CD1c-positive myeloid dendritic cell (primary cell): ENCODE measurements at regions not wholly inside any gene's neighbourhood (a gene's known extent, or its start where the extent isn't known, plus 50 kb on each side); places are given as distances from the start of the nearest gene placed in this dataset.
"Not testable (repeated sequence)": the region's sequence is repeated elsewhere in the genome, so short reads cannot be mapped to it uniquely, and the experiment has no call there.

Experiments used
- DNase-seq: peaks from one replicate; pipeline ENCODE4 v3.0.0-alpha.2; 2016; ENCODE audit errors: extremely low spot score

DNA sequence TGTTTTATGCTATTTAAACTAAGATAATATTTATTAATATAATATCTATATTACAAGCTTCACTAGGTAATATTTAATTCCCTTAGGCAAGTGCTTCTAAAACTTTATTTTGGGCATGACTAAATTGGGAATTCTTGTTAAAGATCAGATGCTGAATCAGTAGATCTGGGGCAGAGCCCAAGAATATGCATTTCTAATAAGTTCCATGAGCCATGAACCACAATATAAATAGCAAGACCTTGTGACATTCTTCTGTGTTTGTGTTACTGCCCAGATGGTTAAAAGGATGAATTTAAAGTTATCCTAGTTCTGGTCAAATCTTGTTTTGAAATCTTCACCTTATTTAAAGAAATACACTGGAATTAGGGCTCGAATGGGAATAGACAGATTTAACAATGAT is 258.4 kb upstream of the CACNA2D1 start:
- DNase-seq, result no peak

DNA sequence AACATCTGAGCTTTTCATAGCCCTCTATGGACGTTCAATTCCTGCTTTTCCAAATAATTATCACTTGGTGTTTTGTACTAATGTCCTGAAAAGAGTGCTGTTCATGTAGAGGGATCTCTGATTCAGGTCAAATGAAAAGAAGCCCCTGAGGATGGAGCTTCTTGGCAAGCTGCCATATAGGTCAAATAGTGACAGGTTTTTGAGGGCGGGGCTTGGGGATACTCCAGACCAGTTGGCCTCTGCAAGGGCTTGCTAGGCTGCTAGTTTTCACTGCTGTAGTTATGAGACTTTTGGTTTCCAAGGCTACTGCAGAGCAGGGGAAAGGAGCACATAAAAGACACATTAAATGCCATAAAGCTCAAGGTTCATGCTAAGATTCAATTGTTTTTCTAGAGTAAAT is 257.2 kb upstream of the CACNA2D1 start:
- no peak for DNase-seq

DNA sequence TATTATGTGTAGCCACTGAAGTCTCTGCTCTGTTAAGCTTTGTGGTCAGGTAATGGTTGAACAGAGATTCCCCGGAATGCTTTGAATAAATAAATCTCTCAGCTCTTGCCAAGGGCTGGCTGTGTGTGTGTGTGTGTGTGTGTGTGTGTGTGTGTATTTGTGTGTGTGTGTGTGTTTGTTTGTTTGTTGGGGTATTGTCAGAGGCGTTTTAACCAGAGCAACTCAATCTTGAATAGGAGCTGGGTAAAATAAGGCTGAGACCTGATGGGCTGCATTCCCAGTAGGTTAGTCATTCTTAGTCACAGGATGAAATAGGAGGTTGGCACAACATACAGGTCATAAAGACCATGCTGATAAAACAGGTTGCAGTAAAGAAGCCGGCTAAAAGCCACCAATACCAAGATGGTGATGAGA is 256.2 kb upstream of the CACNA2D1 start:
- no peak for DNase-seq

DNA sequence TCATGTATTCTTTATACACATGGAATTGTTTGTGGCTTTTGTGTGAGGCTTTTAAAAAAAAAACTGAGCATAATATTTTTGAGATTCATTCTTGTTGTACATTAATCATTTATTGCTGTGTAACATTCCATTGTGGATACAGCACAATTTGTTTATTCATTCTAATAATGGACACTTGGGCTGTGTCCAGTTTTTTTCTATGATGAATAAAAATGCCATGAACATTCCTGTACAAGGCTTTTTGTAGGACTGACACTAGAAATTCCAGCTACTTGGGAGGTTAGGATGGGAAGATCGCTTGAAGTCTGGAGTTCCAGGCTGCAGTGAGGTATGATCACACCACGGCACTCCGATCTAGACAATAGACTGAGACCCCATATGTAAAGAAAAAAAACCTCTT is 254.3 kb upstream of the CACNA2D1 start:
- no peak for DNase-seq

DNA sequence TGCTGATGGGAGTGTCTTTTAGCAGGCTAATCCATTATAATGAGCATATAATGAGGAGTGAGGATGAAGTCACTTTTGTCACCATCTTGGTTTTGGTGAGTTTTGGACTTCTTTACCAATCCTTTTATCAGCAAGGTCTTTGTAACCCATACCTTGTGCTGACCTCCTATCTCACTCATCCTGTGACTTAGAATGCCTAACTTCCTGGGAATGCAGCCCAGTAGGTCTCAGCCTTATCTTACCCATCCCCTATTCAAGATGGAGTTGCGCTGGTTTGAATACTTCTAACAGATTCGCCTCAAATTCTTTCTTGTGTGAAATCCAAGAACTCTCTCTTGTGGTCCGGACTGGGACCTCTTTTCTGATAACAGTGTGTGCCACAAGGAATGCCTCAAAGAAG is 253.1 kb upstream of the CACNA2D1 start:
- DNase-seq, result no peak

DNA sequence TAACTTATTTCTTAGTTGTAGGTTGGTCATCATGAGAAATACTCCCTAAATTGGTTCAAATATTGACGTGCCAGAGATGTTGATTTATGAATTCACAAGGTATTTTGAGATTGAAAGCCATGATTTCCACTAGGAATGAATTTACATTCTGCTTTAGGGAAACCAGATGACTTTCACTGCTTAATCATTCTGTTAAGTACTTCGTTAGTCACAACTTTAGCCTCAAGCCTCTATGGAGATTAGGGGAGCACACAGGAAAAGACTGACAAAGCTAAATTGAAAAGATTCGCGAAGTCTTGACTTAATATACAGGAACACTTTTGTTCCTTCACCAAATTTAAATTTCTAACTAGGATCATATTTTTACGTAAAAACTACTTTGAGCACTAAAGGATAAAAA is 250.4 kb upstream of the CACNA2D1 start:
- DNase-seq, result no peak

DNA sequence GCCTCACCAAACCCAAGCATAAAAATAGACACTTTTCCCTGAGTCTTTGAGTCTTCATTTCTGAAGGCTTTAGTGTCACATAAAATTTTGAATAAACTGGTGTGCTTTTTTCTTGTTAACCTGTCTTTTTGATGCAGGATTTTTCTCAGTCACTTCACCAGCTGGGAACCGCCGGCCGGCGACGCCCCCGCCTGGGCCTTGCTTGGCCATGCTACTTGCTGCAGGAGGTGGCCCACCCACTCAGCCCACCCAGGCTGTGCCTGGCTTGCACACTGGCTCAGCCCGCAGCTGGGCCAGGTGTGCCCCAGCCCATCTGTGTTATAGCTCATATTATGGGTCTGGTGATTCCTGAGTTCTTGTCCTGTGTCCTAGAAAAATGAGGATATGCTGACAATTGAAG is 247.4 kb upstream of the CACNA2D1 start:
- no peak for DNase-seq

DNA sequence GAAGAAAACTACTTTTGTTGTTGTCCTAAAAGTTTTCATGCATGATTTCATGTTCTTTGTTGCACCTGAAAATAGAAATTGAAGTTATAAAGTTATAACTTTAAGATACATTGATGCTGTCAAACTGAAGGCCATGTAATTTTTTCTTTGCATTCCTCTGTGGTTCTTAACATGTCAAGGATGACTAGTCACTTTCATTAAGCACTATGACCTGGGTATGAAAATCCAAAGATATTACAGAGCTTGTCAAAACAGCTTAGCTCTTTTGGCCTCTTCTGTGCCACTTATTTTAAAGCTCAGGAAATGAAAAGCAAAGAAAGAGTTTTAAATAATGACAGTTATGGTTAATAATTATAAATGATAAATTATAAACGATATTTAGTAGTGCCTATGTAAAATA is 241.6 kb upstream of the CACNA2D1 start:
- DNase-seq, result no peak

DNA sequence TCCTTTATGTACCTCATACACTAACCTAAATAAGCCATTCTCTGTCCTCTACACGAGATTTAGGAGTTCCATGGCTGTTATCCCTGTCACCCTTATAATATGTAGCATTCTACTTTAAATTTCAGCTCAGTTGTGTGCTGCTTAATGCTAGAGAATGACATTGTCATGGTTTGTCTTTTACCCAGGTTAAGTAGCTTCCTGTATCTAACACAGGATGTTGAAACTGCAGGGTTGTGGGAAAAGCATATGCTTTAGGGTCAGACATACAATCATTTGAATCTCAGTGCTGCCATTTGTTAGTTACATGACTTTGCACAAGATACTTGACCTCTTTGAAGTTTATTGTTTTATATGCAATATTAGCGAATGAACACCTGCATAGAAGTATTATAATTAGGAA is 235.1 kb upstream of the CACNA2D1 start:
- no peak for DNase-seq

DNA sequence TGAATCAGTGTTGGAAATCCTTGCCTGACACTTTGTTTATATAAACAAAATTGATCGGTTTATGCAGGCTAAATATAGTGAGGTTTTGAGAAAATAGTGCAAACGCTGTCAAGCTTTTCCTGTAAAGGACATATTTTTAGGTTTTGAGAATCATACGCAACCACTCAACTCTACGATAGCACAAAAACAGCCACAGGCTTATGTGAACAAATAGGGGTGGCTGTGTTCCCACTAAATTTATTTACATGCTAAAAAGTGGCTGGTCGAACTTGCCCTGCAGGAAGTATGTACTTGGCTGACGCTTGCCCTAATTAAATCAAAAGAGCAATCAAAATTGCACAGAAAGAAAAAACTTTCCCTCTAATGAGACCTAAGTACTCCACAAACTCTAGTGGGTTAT is 234.7 kb upstream of the CACNA2D1 start:
- DNase-seq, result no peak

DNA sequence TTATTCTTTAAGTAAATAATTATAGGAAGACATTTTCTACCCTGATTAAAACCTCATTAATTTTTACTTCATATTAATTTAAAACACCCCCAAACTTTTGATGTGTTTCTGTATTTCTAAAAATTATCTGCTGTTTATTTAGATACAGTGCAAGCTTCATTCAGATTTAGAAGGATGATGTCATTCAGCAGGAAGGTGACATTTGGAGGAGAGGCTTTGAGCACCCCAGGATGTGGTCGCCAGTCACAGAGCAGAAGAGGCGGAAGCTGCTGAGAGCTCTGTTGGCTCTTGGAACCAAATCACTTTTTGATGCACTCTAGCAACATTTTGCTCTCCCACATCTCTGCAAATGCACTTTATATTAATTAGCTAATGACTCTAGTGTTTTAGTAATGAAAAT is 233.9 kb upstream of the CACNA2D1 start:
- no peak for DNase-seq

DNA sequence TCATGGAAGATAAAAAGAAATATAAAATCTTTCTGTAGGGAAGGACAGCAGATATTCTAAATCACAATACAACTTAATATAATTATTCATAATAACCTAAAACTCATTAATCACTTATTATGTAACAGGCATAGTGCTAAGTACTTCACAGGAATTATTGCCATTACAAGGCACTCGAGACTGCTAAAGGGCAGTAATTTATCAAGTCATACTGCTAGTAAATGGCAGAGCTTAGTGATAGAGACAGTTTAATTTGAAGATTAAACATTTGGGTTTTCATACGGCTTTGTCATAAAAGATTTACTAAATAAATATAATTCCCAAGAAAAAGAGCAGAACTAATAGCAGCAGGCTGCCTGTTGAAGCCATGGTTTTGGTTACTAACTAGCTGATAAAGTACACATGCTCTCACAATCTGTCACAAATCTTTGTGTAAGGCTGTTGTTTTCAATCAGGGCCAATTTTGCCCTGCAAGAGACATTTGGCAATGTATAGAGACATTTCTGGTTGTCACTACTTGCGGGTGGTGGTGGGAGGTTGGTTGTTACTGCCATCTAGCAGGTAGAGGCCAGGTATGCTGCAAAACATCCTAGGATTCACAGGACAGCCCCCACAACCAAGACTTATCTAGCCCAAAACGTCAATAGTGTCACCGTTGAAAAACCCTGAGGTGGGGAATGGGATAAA is 233.3 kb upstream of the CACNA2D1 start:
- no peak for DNase-seq

DNA sequence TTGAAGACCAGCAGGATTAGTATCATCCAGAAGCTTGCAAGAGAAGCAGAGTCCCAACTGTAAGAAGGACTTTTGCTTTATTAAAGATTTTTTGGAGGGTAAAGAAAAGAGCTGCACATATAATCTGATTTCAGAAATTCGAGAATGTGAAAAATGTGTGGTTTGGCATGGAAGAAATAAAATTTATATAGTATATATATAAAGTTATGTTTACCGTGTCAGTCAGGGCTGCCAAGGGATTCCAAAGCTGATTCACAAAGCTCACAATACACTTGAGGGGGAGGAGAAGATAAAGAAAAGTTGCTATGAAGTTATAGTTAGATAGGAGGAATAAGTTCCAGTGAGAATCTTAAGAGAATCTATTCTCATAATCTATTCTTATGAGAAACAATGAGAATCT is 231.8 kb upstream of the CACNA2D1 start:
- no peak for DNase-seq

DNA sequence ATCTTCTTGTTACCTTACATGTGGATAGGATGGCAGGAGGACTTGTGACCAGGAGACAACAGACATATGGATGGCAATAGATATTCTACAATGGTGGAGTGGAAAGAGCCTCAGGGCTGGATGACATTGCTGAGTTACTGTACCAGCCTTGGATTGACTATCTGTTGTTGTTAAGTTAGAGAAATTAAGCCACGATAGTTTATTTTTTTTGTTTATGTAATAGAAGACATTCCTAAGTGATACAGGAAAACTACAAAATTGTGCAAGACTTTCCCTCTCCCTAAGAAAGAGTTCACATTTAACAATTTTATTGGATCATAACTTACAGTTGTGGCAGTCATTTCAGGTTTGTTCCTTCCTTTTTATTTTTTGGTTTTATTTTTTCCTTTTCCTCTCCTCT is 230.7 kb upstream of the CACNA2D1 start:
- no peak for DNase-seq

DNA sequence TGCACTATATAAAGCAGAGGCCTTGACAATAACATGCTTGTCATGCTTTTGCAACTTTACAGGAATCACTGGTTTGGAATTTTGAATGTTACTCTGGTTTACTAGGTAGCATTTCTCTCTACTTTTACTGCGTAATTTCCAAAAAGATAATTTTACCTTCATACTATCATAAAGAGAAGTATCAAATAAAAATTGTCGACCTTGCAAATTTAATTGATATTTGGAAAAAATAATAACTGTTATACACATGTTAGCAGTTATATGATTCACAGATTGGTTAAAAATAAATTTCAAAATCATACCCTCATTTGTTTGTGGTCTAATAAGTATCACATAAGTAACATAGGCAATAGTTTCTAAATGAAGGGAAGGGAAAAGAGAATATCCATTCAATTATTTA is 228.5 kb upstream of the CACNA2D1 start:
- no peak for DNase-seq

DNA sequence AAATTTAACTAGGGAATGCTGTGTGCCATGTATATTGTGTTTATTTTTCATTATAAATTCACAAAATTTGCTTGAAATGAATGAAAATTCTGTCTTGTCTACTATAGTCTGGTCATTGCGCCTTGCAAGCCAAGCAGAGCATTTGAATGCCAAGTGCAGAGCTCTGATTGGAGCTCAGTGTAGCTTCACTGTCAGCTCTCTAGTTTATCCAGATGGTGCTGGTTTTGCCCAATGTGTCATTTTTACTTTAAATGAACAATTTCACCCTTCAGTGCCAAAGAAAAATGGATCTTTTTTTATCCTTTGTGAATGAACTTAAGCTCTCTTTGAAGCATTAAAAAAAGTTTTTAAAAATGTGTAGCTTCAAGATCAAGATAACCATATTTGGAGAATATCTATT is 225.6 kb upstream of the CACNA2D1 start:
- no peak for DNase-seq

DNA sequence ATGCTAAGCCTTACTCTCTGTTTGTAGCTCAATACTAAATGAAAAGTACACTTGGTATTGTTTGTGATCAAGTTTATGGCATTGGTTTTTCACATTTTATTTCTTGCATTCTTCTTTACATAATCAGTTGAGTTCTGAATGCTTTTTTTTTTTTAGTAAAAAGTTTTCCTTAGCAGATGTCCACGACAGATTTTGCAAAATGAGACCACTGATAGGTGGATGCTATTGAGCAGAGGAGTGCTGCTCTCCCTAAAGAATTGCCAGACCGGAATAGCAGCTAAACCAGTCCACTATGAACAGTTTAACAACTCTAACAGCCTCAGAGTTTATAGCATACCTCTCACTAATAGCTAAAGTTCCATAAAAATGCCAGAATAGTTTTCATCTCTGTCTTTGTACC is 225.1 kb upstream of the CACNA2D1 start:
- DNase-seq, result no peak

DNA sequence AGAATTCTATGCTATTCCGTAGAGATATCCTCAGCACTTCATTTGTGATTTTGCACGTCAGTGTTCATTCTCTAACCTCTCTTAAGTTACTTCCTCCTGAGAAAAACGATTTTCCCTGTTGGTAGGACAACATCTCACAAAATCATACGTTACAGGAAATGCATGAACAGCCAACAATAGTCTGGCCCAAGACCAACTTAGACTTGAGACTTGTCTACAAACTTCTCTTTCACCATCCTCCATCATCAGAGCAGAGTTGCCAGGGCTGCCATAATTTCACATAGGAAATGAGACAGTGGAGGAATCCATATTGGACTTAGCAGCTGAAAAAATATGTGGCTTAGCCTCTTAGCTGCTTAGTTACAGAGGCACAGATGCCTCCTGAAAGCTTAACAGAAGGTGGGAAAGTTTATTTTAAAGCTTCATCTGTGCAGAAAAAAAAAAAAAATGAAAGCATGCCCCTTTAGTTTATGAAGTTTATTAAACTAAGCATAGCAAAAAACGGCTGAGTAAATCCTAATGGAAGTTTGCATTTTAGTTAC is 222.5 kb upstream of the CACNA2D1 start:
- no peak for DNase-seq

DNA sequence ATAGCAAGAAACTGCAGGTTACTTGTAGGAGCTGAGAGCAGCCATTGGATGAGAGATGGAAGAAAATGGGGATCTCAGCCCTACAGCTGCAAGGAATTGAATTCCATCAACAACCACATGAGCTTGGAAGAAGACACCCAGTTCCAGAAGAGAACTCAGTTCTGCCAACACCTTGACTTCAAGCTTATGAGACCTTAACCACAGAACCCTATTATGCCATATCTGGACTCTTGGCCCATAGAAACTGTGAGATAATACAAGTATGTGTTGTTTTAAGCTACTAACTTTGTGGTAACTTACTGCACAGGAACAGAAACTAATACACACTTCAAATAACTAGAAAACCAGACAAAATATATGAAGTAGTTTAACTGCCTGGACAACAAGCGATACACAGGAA is 212.4 kb upstream of the CACNA2D1 start:
- no peak for DNase-seq

DNA sequence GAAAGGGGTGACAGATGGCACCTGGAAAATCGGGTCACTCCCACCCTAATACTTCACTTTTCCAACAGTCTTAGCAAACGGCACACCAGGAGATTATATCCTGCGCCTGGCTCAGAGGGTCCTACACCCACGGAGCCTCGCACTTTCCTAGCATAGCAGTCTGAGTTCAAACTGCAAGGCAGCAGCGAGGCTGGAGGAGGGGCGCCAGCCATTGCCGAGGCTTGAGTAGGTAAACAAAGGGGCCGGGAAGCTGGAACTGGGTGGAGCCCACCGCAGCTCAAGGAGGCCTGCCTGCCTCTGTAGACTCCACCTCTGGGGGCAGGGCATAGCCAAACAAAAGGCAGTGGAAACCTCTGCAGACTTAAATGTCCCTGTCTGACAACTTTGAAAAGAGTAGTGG is 206.5 kb upstream of the CACNA2D1 start:
- DNase-seq, result not testable (repeated sequence)

DNA sequence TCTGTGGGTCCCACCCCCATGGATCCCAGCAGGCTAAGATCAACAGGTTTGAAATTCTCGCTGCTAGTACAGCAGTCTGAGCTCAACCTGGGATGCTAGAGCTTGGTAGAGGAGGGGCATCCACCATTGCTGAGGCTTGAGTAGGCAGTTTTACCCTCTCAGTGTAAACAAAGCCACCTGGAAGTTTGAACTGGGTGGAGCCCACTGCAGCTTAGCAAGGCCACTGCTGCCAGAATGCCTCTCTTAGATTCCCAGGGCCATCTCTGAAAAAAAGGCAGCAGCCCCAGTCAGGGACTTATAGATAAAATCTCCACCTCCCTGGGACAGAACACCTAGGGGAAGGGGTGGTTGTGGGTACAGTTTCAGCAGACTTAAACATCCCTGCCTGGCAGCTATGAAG is 190.0 kb upstream of the CACNA2D1 start:
- DNase-seq, result no peak

DNA sequence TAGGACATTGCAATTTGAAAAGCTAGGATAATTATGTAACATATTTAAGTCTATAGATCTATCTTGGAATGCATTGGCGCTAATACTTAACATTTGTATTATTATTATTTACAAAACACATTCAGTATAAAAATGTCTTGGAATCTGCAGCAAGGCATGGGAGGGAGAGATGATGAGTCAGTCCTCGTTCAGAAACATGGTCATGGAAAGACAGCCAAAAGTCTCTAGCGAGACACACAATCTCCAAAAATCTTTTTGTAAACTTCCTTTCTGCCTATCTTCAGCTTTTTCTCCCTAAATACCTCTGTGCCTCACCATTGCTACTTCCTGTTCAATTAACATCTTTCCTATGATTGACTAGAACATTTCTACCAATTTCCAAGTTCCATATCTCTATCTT is 188.4 kb upstream of the CACNA2D1 start:
- no peak for DNase-seq

DNA sequence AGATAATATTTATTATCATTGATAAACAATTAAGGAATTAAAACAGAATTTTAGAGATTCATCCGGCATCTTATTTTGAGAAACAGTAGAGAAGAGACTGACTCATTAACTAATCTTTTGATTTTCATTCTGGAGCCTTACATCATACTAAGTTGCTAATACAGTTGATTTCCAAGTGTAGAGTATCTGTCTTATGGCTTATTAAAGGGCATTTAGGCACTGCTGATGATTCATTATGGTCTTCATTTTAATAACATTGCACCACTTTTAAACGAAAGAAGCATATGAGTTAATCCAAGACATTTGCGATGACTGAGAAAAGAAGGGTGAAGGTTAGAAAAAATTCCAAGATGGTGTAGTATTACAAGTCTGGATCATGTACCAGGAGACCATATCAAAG is 186.0 kb upstream of the CACNA2D1 start:
- no peak for DNase-seq

DNA sequence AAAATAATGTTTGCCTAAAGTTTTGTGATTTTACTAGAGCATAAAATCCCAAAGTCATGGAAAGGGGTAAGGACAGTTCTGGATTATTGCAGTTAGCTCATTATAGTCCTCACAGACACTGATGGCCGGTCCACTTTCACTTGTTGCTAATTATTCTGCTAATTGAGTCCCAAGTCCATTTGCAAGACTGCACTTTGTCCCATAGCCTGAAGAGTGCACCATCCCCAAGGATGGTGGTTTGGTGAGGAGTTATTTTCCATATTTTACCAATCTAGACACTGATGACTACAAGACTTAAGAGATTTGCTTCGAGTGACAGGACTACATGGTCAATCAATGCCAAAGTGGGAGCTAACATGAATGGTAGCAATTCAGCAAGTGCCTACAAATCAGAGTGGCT is 181.8 kb upstream of the CACNA2D1 start:
- DNase-seq, result no peak
